Keratinocyte (primary cell): ENCODE measurements at regions not wholly inside any gene's neighbourhood (a gene's known extent, or its start where the extent isn't known, plus 50 kb on each side); places are given as distances from the start of the nearest gene placed in this dataset.

Experiments
- CTCF ChIP-seq, 3 experiments: IDR thresholded peaks in 1 of 3; conservative IDR thresholded peaks in 1 of 3; optimal IDR thresholded peaks in 1 of 3; 2 replicates in 2 of 3; 3 replicates in 1 of 3; pipeline versions ENCODE3 to v1.5.1; 2011; ENCODE audit warnings: low read length in 3 of 3, mild to moderate bottlenecking in 3 of 3, moderate library complexity in 2 of 3, control low read depth in 1 of 3, inconsistent platforms in 1 of 3; ENCODE audit not compliant: insufficient read depth in 2 of 3; ENCODE audit errors: extremely low read depth in 1 of 3
- EZH2 ChIP-seq: IDR thresholded peaks from one replicate; pipeline ENCODE4 v1.6.1; 2012; ENCODE audit warnings: inconsistent platforms, mild to moderate bottlenecking, low read length, moderate library complexity

DNA sequence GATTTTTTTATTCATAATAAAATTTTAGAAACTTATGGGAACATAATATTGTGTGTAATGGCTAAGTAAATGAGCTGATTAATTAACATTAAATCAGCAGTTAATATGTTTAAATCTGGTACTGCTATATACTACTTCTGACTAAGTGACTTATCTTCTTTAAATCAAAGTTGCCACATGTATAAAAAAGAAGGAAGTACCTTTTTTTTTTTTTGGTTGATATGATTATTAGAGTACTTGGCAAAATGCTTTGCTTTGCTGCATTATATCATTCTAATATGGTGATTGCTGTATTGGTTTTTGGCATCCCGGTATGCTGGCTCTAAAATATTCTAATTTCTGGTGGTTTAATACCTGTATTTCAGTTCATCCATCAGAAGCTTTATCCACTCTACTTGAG, 319.1 kb upstream of the RGS6 start:
- no peak for TF ChIP-seq CTCF (optimal IDR thresholded peaks at IDR 0.05 in 1 of 3, IDR thresholded peaks at IDR 0.05 in 1 of 3, conservative IDR thresholded peaks at IDR 0.05 in 1 of 3; ENCODE audit: extremely low read depth in 1 of 3, insufficient read depth in 2 of 3, low read length in 3 of 3)
- TF ChIP-seq EZH2 = no peak
